ENCODE measurements at regions not wholly inside any gene's neighbourhood (a gene's known extent, or its start where the extent isn't known, plus 50 kb on each side); places are given as distances from the start of the nearest gene placed in this dataset.

DNA sequence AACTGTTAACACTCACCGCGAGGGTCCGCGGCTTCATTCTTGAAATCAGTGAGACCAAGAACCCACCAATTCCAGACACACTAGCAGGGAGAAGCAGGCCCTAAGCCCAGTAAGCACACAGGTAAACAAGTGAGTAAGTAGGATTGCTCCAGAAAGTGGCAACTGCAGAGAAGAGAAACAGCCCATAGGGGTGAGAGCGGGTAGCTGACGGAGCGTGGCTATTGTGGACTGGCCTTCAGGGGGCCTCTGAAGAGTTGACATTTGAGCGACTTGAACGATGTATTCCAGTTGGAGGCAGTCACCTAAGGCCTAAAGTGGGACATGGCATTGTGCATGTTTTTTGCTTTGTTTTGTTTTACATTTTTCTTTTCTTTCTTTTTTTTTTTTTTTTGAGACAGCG is 74.2 kb downstream of the TSPAN17 start:
- TF ChIP-seq POLR2A (IDR thresholded peaks at IDR 0.05; ENCODE audit: low read depth, low read length) (no peak), EZH2 (IDR thresholded peaks at IDR 0.05; ENCODE audit: borderline replicate concordance, low read depth, low read length, severe bottlenecking) (no peak)

Measured in endothelial cell of umbilical vein (primary cell).